Spleen (tissue), 11 donors: ENCODE measurements at regions not wholly inside any gene's neighbourhood (a gene's known extent, or its start where the extent isn't known, plus 50 kb on each side); places are given as distances from the start of the nearest gene placed in this dataset.
"Not testable (repeated sequence)": the region's sequence is repeated elsewhere in the genome, so short reads cannot be mapped to it uniquely, and the experiment has no call there.

Experiments used
- DNase-seq: peaks from one replicate; pipeline ENCODE4 v3.0.0-alpha.2; 2020
- H3K27ac ChIP-seq, 8 donors: fragments of 200-600 bp; sonication (generic) in 7 of 8; 1 replicate in 4 of 8; 2 replicates in 4 of 8; pipeline versions ENCODE4 v1.5.0 to v1.8.0; 2016 to 2021; ENCODE audit warnings: inconsistent platforms in 4 of 8, mild to moderate bottlenecking in 4 of 8, moderate library complexity in 1 of 8
- H3K27me3 ChIP-seq, 7 donors: fragments of 200-600 bp; sonication (generic) in 6 of 7; replicated peaks in 1 of 7; 1 replicate in 4 of 7; 2 replicates in 3 of 7; pipeline versions ENCODE4 v1.5.0 to v1.8.0; 2016 to 2021; ENCODE audit warnings: inconsistent platforms in 3 of 7, mild to moderate bottlenecking in 1 of 7
- H3K36me3 ChIP-seq, 6 donors: fragments of 200-600 bp; sonication (generic) in 5 of 6; 1 replicate in 4 of 6; 2 replicates in 2 of 6; pipeline versions ENCODE4 v1.5.0 to v1.8.0; 2016 to 2021; ENCODE audit warnings: inconsistent platforms in 2 of 6
- H3K4me1 ChIP-seq, 6 donors: fragments of 200-600 bp; sonication (generic) in 5 of 6; 1 replicate in 3 of 6; 2 replicates in 3 of 6; pipeline versions ENCODE4 v1.5.0 to v1.8.0; 2016 to 2021; ENCODE audit warnings: inconsistent platforms in 3 of 6
- H3K4me3 ChIP-seq, 8 donors: fragments of 200-600 bp; sonication (generic) in 7 of 8; 1 replicate in 4 of 8; 2 replicates in 4 of 8; pipeline versions ENCODE4 v1.5.0 to v1.8.0; 2016 to 2021; ENCODE audit warnings: inconsistent platforms in 4 of 8, mild to moderate bottlenecking in 4 of 8, moderate library complexity in 2 of 8
- H3K9me3 ChIP-seq, 8 donors: fragments of 200-600 bp; sonication (generic) in 7 of 8; 1 replicate in 4 of 8; 2 replicates in 4 of 8; pipeline versions ENCODE4 v1.5.0 to v1.8.0; 2016 to 2021; ENCODE audit warnings: inconsistent platforms in 4 of 8
- CTCF ChIP-seq, 11 experiments: fragments of 200-600 bp in 7 of 11; fragments of 450-650 bp in 4 of 11; sonication (generic) in 4 of 11; IDR thresholded peaks in 8 of 11; conservative IDR thresholded peaks in 3 of 11; 1 replicate in 7 of 11; 2 replicates in 4 of 11; pipeline versions ENCODE4 v1.4.0 to v1.8.0; 2016 to 2021; ENCODE audit warnings: antibody characterized with exemption in 11 of 11, inconsistent platforms in 4 of 11, mild to moderate bottlenecking in 1 of 11
- POLR2A ChIP-seq, 3 donors: fragments of 450-650 bp; IDR thresholded peaks; one replicate each; pipeline ENCODE4 v1.5.1; 2017; ENCODE audit warnings: antibody characterized with exemption in 3 of 3, mild to moderate bottlenecking in 1 of 3
- POLR2AphosphoS5 ChIP-seq, 3 donors: sonication (generic); formaldehyde crosslinking; IDR thresholded peaks; one replicate each; pipeline ENCODE4 v1.5.1; 2017; ENCODE audit warnings: antibody characterized with exemption in 3 of 3
- WGBS, 5 donors: extraction: QIAGEN DNeasy Blood & Tissue Kit in 3 of 5; methylation state at CpG; one replicate each; pipeline versions ENCODE4 v1.1.5 to v1.1.7; 2013 to 2018; 5-methylcytosine and 5-hydroxymethylcytosine counted together
- intact Hi-C: fragments of 100-400 bp; cut with DNase I; formaldehyde crosslinking; loops from one replicate; pipeline ENCODE4 v1.15.0; 2023; ENCODE audit warnings: low total_unique reads
- donor health status: healthy with polysubstance abuse.
- donor health status: DM: no; HTN: no; CAD: no; lungs with moderate emphysema.
- donor health status: DM: no; HTN: no; CAD: no.
- donor health status: Bipolar disorder and iron deficiency.
- donor health status: healthy.
- donor health status: DM: no; HTN: no; CAD: no.
- donor health status: DM: yes; HTN: yes; CAD: no.

- H3K27me3 ChIP-seq: peaks cover 0 to 5% (median 0%) of the 10 kb centered on the region in 7 donors
- H3K4me3 ChIP-seq: no peak overlapping the region
- no peak for TF ChIP-seq POLR2AphosphoS5 (IDR thresholded peaks at IDR 0.05)
- no peak for TF ChIP-seq POLR2A (IDR thresholded peaks at IDR 0.05)
- TF ChIP-seq CTCF (IDR thresholded peaks at IDR 0.05 in 8 of 11, conservative IDR thresholded peaks at IDR 0.05 in 3 of 11): no peak
- intact Hi-C loops: no loop called here
- H3K9me3 ChIP-seq: no peaks in the 10 kb centered on the region
- 66 to 81% (median 75%) methylated on average over 1 of the region's 1 CpG for WGBS, 5 donors
- H3K27ac ChIP-seq: no peak overlapping the region
- no peak for DNase-seq
- no peaks in the 10 kb centered on the region for H3K4me1 ChIP-seq
- no peaks in the 10 kb centered on the region for H3K36me3 ChIP-seq
Measured at GRCh38 chr4:114444211-114444610, 154.4 kb upstream of the UGT8 start.

- H3K9me3 ChIP-seq, DNase-seq, H3K4me3 ChIP-seq, H3K27ac ChIP-seq, H3K4me1 ChIP-seq, H3K27me3 ChIP-seq, H3K36me3 ChIP-seq, intact Hi-C loops: not testable (repeated sequence)
Measured at GRCh38 chr4:114447963-114448516, 150.6 kb upstream of the UGT8 start.

GRCh38 chr4:114458728-114459127 is 139.9 kb upstream of the UGT8 start:
- no peaks in the 10 kb centered on the region for H3K36me3 ChIP-seq
- no peak overlapping the region for H3K4me3 ChIP-seq
- no peak for TF ChIP-seq CTCF (IDR thresholded peaks at IDR 0.05 in 8 of 11, conservative IDR thresholded peaks at IDR 0.05 in 3 of 11)
- no peak for TF ChIP-seq POLR2A (IDR thresholded peaks at IDR 0.05)
- no peak for TF ChIP-seq POLR2AphosphoS5 (IDR thresholded peaks at IDR 0.05)
- no peaks in the 10 kb centered on the region for H3K27me3 ChIP-seq
- DNase-seq: no peak
- no peak overlapping the region for H3K27ac ChIP-seq
- intact Hi-C loops: no loop called here
- 50 to 69% (median 59%) methylated on average over 2 of the region's 2 CpGs for WGBS, 5 donors
- H3K9me3 ChIP-seq: no peaks in the 10 kb centered on the region
- H3K4me1 ChIP-seq: no peaks in the 10 kb centered on the region

- no peaks in the 10 kb centered on the region for H3K27me3 ChIP-seq
- WGBS, 5 donors: 51 to 69% (median 65%) methylated on average over 7 of the region's 7 CpGs
- intact Hi-C loops: no loop called here
- no peak for DNase-seq
- no peak overlapping the region for H3K4me3 ChIP-seq
- no peak overlapping the region for H3K27ac ChIP-seq
- H3K36me3 ChIP-seq: no peaks in the 10 kb centered on the region
- no peaks in the 10 kb centered on the region for H3K9me3 ChIP-seq
- TF ChIP-seq POLR2A (IDR thresholded peaks at IDR 0.05) (no peak), CTCF (IDR thresholded peaks at IDR 0.05 in 8 of 11, conservative IDR thresholded peaks at IDR 0.05 in 3 of 11) (no peak), POLR2AphosphoS5 (IDR thresholded peaks at IDR 0.05) (no peak)
- no peaks in the 10 kb centered on the region for H3K4me1 ChIP-seq
Measured at GRCh38 chr4:114464726-114465272, 133.8 kb upstream of the UGT8 start.

- intact Hi-C loops: no loop called here
- 61 to 86% (median 72%) methylated on average over 1 of the region's 1 CpG for WGBS, 5 donors
- Histone ChIP-seq H3K4me3 (no peak overlapping the region), H3K4me1 (no peaks in the 10 kb centered on the region), H3K36me3 (no peaks in the 10 kb centered on the region), H3K27ac (no peak overlapping the region), H3K9me3 (no peaks in the 10 kb centered on the region), H3K27me3 (no peaks in the 10 kb centered on the region)
- no peak for DNase-seq
- TF ChIP-seq CTCF (IDR thresholded peaks at IDR 0.05 in 8 of 11, conservative IDR thresholded peaks at IDR 0.05 in 3 of 11) (no peak), POLR2A (IDR thresholded peaks at IDR 0.05) (no peak), POLR2AphosphoS5 (IDR thresholded peaks at IDR 0.05) (no peak)
Measured at GRCh38 chr4:114465766-114466165, 132.8 kb upstream of the UGT8 start.
